ENCODE measurements at regions not wholly inside any gene's neighbourhood (a gene's known extent, or its start where the extent isn't known, plus 50 kb on each side); places are given as distances from the start of the nearest gene placed in this dataset.

GRCh38 chr6:80480421-80481157, 374.1 kb downstream of the BCKDHB start:
- no peak for DNase-seq

GRCh38 chr6:80478030-80478429, 371.6 kb downstream of the BCKDHB start:
- no peak for DNase-seq

DNA sequence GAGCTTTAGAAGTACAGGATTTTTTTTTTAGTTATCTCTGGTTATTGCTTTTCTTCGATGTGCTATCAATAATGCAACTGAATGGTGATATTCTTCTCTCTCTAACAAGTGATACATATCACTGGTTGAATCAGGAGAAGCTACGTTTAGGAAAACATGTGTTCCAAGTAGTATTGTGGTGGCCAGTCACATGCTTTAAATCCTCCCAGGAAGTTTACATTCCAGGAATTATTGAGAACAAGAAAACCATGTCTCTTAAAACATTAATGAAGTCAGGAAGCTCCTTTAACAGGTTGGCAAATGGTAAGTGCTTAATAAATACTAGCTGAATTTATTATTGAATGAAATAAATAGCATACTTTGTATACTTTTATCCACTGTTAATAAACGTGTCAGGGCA, 371.1 kb downstream of the BCKDHB start:
- DNase-seq = no peak

DNA sequence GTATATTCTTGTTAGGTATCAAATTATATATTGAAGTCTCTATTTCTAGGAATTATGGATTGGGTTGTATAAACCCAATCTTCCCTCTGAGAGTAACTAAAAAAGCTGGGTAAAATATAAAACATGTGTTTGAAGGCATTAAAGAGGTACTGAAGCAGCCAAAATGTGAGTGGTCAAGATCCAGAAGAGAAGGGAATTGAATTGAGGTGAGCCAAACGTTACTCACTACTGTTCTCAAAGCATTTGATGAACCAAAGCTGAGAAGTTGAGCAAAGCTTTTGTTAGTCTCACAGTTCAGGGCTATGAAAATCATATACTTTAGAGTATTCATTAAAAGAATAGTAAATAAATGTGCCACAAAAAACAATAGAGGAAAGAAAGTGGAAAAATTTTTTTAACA, 365.8 kb downstream of the BCKDHB start:
- no peak for DNase-seq

GRCh38 chr6:80469977-80470376, 363.5 kb downstream of the BCKDHB start:
- DNase-seq = no peak

DNA sequence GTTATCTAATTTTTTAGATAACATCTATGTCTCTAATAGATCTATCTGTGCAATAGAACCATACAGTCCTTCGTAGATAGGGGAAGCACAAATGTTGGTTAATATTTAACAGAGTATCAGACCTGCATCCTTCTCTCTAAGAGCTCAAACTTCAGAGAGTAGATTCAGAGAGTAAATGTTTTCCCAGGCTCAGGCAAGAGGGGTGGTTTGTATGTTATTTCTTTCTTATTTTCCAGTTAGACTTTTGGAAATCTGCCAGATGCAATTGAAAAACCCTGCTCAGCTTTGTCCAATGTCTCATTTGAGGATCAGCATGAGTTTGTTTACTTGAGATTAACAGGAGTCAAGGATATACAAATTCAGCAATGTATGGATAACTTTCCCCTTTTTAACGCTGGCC, 361.9 kb downstream of the BCKDHB start:
- DNase-seq = no peak

- DNase-seq = no peak
Measured at GRCh38 chr6:80467408-80467807, 360.9 kb downstream of the BCKDHB start.

GRCh38 chr6:80466981-80467380, 360.5 kb downstream of the BCKDHB start:
- DNase-seq = no peak

DNA sequence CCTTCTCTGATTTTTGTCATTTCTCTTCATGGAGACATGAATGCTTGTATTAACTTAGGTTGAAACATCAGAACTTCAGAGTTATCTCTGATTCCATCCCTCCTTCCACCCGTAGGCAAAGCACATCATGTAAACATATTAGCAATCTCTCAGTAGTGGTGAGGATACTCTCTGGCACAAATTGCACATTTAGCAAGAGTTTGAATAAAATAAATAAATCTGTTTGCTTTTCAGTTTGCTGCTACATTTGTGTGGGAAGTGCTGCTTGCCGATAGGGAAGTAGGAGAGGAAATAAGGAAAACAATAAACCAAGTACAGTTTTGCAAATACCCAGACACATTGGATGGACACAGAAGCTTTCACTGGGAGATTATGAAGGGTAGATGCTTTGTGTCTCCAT, 359.0 kb downstream of the BCKDHB start:
- DNase-seq = no peak

DNA sequence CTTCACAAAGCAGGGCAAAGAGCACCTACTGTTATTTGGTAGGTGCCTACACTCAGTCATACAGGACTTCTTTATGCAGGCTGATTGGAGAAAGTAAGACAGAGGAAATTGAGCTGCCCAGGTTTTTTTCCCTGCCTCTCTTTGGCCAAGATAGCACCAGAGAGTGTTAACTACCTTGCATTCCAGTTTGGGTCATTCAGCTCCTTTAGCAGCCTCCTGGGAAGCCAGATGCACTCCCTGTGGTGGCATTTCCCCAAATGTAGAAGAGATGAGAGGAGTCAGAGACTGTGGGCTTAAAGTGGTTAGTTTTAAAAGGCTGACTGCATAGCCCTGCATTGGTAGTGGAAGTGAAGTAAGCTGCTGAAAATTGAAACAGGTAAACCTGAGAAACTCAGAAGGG, 358.4 kb downstream of the BCKDHB start:
- no peak for DNase-seq

DNA sequence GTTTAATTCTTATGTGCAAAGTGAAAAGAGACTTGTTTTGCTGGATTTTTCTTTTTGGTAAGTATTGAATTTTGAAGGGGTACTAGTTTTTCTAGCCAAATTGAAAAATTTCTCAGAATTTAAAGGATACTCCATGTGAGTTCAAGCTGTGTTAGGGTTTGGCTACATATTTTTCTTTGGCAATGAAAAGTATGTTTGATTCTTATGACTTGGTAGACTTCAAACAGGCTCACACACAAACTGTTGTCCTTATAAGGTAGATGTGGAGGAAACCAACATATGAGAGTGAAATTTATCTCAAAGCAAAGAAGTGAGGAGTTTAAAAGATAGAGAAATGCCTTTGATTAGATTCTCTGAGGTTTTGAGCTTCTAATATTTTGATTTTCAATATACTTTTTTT, 356.7 kb downstream of the BCKDHB start:
- no peak for DNase-seq

GRCh38 chr6:80460257-80460865, 353.9 kb downstream of the BCKDHB start:
- DNase-seq = no peak

DNA sequence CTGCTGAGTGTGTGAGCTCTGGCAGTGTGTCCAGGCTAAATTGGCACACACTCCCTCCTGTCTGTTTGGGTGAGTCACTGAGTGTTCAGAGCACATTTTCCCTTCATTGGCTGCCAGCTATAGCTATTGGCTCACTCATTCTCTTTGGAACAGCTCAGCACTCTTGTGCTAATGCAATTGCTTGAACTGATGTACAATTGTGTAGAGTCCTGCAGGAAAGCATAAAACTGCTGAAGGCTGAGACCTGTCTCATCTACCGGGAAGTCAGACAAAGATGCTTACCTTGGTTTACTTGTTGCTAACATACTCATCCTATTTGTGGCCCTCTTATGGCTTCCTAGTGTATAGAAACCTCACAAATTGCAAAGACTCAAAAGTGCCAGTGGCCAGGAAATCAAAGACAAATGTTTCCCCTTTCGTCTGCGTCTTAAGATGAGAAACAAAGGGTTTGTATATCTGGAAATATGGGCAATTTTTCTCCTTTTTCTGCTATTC, 351.0 kb downstream of the BCKDHB start:
- DNase-seq = peak; percentile 43

DNA sequence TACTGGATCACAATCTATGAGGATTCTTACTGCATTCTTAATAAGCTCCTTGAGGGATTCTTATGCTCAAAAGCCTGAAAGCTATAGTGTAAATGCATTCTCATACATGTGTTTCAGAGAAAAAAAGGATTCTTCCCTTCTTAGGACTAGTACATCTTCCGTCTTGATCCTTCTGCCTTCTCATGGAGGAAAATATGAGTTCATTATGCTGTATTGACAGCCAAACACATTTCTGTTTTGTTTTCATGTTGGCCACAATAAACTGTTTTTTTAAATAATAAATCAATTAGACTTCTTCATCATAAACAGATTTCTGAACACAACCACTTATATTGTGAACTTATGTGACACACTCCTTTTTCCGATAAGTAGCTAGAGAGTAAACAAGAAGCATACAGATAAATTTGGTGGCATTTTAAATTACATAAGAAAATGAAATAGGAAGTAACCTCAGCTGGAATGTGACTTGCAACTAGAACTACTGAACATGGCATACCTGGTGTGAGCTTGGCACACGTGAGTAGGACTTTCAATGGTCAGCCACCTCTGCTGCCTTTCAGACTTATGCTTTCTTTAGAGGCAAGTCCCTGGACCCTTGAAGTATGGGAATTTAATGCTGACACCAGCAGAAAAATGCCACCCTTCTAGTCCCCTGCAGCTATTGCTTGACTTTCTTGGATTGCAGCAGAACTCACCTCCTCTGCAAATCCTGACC, 350.4 kb downstream of the BCKDHB start:
- no peak for DNase-seq

- DNase-seq = no peak
Measured at GRCh38 chr6:80454661-80455365, 348.3 kb downstream of the BCKDHB start.

DNA sequence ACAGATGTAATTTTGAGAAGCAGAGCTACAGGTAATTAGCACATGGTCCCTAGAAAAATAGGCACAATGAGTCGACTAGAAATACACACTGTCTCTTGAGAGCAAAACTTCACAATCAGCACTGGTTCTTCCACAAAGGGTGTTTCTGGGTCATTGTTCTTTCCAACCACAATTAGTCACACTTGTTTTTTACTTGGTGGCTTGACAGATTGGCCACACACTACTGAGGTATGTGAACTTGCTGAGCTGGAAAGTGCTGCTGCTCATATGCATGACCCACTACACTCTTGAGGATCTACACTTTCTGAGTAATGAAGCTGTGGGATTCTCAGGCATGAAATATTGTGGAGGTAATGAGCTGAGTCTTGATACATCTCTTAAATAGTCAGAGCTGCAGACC, 347.7 kb downstream of the BCKDHB start:
- no peak for DNase-seq

GRCh38 chr6:80449726-80450125, 343.3 kb downstream of the BCKDHB start:
- no peak for DNase-seq

DNA sequence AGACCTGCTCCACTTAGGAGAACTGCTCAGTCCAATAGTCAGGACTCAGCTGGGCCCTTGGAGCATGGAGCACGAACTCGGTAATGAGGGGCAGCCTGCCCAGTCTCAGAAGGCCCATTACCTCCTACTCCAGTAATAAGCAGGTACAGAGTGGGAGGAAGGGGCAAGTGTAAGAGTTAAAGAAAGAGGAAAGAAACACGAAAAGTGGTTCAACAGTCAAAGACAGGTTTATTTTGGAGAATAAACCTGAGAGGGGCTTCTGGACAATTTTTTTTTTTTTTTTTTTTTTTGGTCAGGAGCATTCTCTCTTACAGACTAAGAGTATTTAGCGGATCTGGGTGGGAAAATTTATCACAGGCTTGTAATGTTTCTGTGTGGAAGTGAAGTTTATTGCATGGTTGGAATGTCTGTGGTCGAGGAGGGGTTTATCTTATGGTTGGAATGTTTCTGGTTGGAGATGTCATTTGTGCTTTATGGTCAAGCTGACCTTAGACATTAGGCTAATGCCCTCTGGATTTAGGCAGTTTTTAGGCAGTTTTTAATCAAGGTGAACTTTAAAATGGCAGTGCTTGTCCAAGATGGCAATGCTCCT, 340.1 kb downstream of the BCKDHB start:
- DNase-seq = no peak

DNA sequence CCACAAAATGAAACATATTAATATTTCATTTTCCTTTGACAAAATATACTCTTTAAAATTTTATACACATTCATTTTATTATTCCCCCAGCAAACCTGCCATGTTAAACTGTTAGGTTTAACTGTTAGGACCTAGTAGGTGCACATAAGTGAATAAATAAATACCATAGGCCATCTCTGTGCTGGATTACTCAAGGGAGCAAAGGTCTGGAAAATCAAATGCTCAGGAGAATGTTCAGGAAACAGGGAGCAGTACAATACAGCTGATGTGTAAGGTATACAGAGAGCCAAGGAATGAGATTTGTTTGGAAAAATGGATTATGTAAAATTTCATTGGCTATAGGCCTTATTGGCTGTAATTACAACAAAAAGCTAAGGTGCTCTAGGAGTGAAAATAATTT, 339.3 kb downstream of the BCKDHB start:
- no peak for DNase-seq

DNA sequence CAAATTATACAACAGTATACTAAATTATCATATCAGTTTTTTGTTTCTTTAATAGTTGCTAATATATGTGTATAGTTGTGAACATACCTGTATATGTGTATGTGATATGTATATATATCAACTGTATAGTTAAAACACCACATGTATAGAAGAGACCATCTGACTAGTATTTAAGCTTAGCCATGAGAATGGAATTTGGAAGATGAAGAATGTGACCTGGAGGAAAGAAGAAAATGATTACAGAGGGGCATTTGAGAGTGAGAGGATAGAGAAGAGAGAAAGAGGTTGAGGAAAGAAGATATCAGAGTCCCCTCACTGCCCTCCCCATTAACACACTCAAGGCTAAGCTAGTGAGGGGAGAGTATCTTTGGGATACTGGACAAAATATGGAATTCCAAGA, 335.9 kb downstream of the BCKDHB start:
- no peak for DNase-seq

- DNase-seq = no peak
Measured at GRCh38 chr6:80441131-80441530, 334.7 kb downstream of the BCKDHB start.

- DNase-seq = no peak
Measured at GRCh38 chr6:80440496-80441115, 334.1 kb downstream of the BCKDHB start.

Measured in T1000 (cell line).